SK-N-SH (cell line): ENCODE measurements at regions not wholly inside any gene's neighbourhood (a gene's known extent, or its start where the extent isn't known, plus 50 kb on each side); places are given as distances from the start of the nearest gene placed in this dataset.

Source experiments
- CTCF ChIA-PET: fragments of 300-600, 350-600 bp; formaldehyde crosslinking; extraction: SDS; loops from one replicate; lab custom pipeline; 2021; lab: Yijun Ruan, JAX
- POLR2A ChIA-PET: fragments of 350-600 bp; sonication (Branson Sonifier 250); formaldehyde crosslinking; extraction: SDS; loops from one replicate; lab custom pipeline; 2020; ENCODE audit warnings: antibody characterized with exemption, inconsistent platforms; lab: Yijun Ruan, JAX
- DNase-seq: peaks from one replicate; pipeline ENCODE4 v3.0.0; 2012
- H2AFZ ChIP-seq: fragments of 200-600 bp; sonication (generic); 2 replicates; pipeline ENCODE4 v1.8.1; 2016; ENCODE audit warnings: antibody characterized with exemption, mild to moderate bottlenecking, low read depth
- H3F3A ChIP-seq: fragments of 200-600 bp; sonication (generic); replicated peaks from 2 replicates; pipeline ENCODE3; 2016; ENCODE audit warnings: antibody characterized with exemption, mild to moderate bottlenecking; ENCODE audit not compliant: insufficient read depth
- H3K27ac ChIP-seq, 2 experiments: fragments of 200-500 bp in 1 of 2; fragments of 200-600 bp in 1 of 2; sonication (Bioruptor generic) in 1 of 2; sonication (generic), shearing (Covaris generic) in 1 of 2; 2 replicates each; pipeline versions ENCODE4 v1.5.1 to v1.6.1; 2014 to 2016; ENCODE audit warnings: low read depth in 2 of 2, inconsistent platforms in 1 of 2, low read length in 1 of 2, mild to moderate bottlenecking in 1 of 2, mixed read lengths in 1 of 2
- H3K27me3 ChIP-seq: fragments of 200-600 bp; sonication (generic), shearing (Covaris generic); 2 replicates; pipeline ENCODE4 v1.6.1; 2016; ENCODE audit warnings: mixed run types; ENCODE audit not compliant: insufficient read depth
- H3K36me3 ChIP-seq, 2 experiments: fragments of 200-500 bp in 1 of 2; fragments of 200-600 bp in 1 of 2; sonication (Bioruptor generic) in 1 of 2; sonication (generic) in 1 of 2; replicated peaks in 1 of 2; 2 replicates each; pipeline versions ENCODE3 to v1.5.1; 2014 to 2016; ENCODE audit warnings: low read length in 1 of 2, mild to moderate bottlenecking in 1 of 2; ENCODE audit not compliant: insufficient read depth in 2 of 2, control insufficient read depth in 1 of 2
- H3K4me1 ChIP-seq, 2 experiments: fragments of 200-500 bp in 1 of 2; fragments of 200-600 bp in 1 of 2; sonication (Bioruptor generic) in 1 of 2; sonication (generic), shearing (Covaris generic) in 1 of 2; 2 replicates each; pipeline versions ENCODE4 v1.5.1 to v1.6.1; 2014 to 2016; ENCODE audit warnings: low read depth in 1 of 2, low read length in 1 of 2, mixed run types in 1 of 2; ENCODE audit not compliant: insufficient read depth in 2 of 2, control insufficient read depth in 1 of 2
- H3K4me2 ChIP-seq: fragments of 200-600 bp; sonication (generic), shearing (Covaris generic); 2 replicates; pipeline ENCODE4 v1.6.1; 2017; ENCODE audit warnings: mixed run types
- H3K4me3 ChIP-seq, 2 experiments: fragments of 200-500 bp in 1 of 2; fragments of 200-600 bp in 1 of 2; sonication (Bioruptor generic) in 1 of 2; sonication (generic), shearing (Covaris generic) in 1 of 2; 2 replicates each; pipeline versions ENCODE4 v1.5.1 to v1.8.1; 2014 to 2016; ENCODE audit warnings: low read depth in 2 of 2, inconsistent platforms in 1 of 2, low read length in 1 of 2, mild to moderate bottlenecking in 1 of 2, mixed read lengths in 1 of 2, moderate library complexity in 1 of 2
- H3K79me2 ChIP-seq: fragments of 200-600 bp; sonication (generic); 2 replicates; pipeline ENCODE4 v1.8.1; 2017; ENCODE audit warnings: mild to moderate bottlenecking; ENCODE audit not compliant: insufficient read depth
- H3K9ac ChIP-seq: fragments of 200-600 bp; sonication (generic); 2 replicates; pipeline ENCODE4 v1.6.1; 2017; ENCODE audit warnings: mixed run types
- H3K9me2 ChIP-seq: fragments of 200-600 bp; sonication (generic); 2 replicates; pipeline ENCODE4 v1.6.1; 2017; ENCODE audit warnings: mixed run types
- H3K9me3 ChIP-seq: fragments of 200-600 bp; sonication (generic); 2 replicates; pipeline ENCODE4 v1.6.1; 2017; ENCODE audit warnings: mixed run types, mild to moderate bottlenecking, moderate library complexity
- H4K20me1 ChIP-seq: fragments of 200-600 bp; sonication (generic); 2 replicates; pipeline ENCODE4 v1.6.1; 2017; ENCODE audit warnings: mild to moderate bottlenecking, mixed run types; ENCODE audit not compliant: insufficient read depth
- CHD2 ChIP-seq: fragments of 150-350 bp; IDR thresholded peaks from 2 replicates; pipeline ENCODE4 v1.6.1; 2018; ENCODE audit warnings: low read length; ENCODE audit not compliant: partially characterized antibody
- EP300 ChIP-seq, 2 experiments: IDR thresholded peaks; 2 replicates each; pipeline versions ENCODE4 v1.4.0 to v1.6.1; 2012; ENCODE audit warnings: borderline replicate concordance in 1 of 2, low read depth in 1 of 2, low read length in 1 of 2
- EZH2phosphoT487 ChIP-seq: fragments of 200-600 bp; sonication (generic); IDR thresholded peaks from 2 replicates; pipeline ENCODE4 v1.6.1; 2017; ENCODE audit warnings: low read depth, mixed run types, mild to moderate bottlenecking, antibody characterized with exemption, moderate library complexity, borderline replicate concordance
- FOXJ3 ChIP-seq: sonication (generic); formaldehyde crosslinking; IDR thresholded peaks from 2 replicates; pipeline ENCODE4 v1.5.1; 2020; ENCODE audit warnings: mild to moderate bottlenecking, missing genetic modification reagents
- FOXM1 ChIP-seq: IDR thresholded peaks from 2 replicates; pipeline ENCODE4 v1.4.0; 2012; ENCODE audit warnings: low read depth, mild to moderate bottlenecking
- GABPA ChIP-seq: IDR thresholded peaks from 2 replicates; pipeline ENCODE4 v1.4.0; 2012; ENCODE audit warnings: low read depth, mild to moderate bottlenecking
- GATA2 ChIP-seq: sonication (generic); formaldehyde crosslinking; IDR thresholded peaks from 2 replicates; pipeline ENCODE4 v1.5.0; 2020; ENCODE audit warnings: mild to moderate bottlenecking, missing genetic modification reagents
- JUND ChIP-seq: IDR thresholded peaks from 2 replicates; pipeline ENCODE4 v1.4.0; 2012
- MEF2A ChIP-seq: IDR thresholded peaks from 2 replicates; pipeline ENCODE4 v1.4.0; 2012; ENCODE audit warnings: low read depth, borderline replicate concordance
- NRF1 ChIP-seq: IDR thresholded peaks from 2 replicates; pipeline ENCODE4 v1.6.1; 2012; ENCODE audit warnings: low read depth, mild to moderate bottlenecking, low read length
- POLR2AphosphoS5 ChIP-seq: IDR thresholded peaks from 2 replicates; pipeline ENCODE4 v1.6.1; 2012; ENCODE audit warnings: low read depth, low read length
- RAD21 ChIP-seq: IDR thresholded peaks from 2 replicates; pipeline ENCODE4 v1.6.1; 2012; ENCODE audit warnings: mild to moderate bottlenecking, low read length
- SIN3A ChIP-seq: IDR thresholded peaks from 2 replicates; pipeline ENCODE4 v1.6.1; 2012; ENCODE audit warnings: low read depth, mild to moderate bottlenecking, low read length, moderate library complexity, borderline replicate concordance
- SMC3 ChIP-seq: IDR thresholded peaks from 2 replicates; pipeline ENCODE4 v1.6.1; 2012; ENCODE audit warnings: low read depth, low read length, improper control_type of control experiment
- TCF12 ChIP-seq: IDR thresholded peaks from 2 replicates; pipeline ENCODE4 v1.4.0; 2012
- TEAD4 ChIP-seq: IDR thresholded peaks from 2 replicates; pipeline ENCODE4 v1.4.0; 2012; ENCODE audit warnings: mild to moderate bottlenecking, borderline replicate concordance; ENCODE audit not compliant: insufficient read depth
- WGBS: methylation state at CpG from one replicate; pipeline ENCODE4 v1.1.6; 2017; ENCODE audit warnings: low lambda C conversion rate; 5-methylcytosine and 5-hydroxymethylcytosine counted together
- TF ChIP-seq, protein P1 (sequence below): IDR thresholded peaks from 2 replicates; pipeline ENCODE4 v1.4.0; 2012; ENCODE audit warnings: low read depth, borderline replicate concordance
- TF ChIP-seq, protein P2 (sequence below): IDR thresholded peaks from 2 replicates; pipeline ENCODE4 v1.4.0; 2012; ENCODE audit warnings: low read depth, borderline replicate concordance
- TF ChIP-seq, protein P3 (sequence below): fragments of 150-350 bp; IDR thresholded peaks from 2 replicates; pipeline ENCODE4 v1.6.1; 2017; ENCODE audit warnings: antibody characterized with exemption, low read length, low read depth, borderline replicate concordance
- TF ChIP-seq, protein P4 (sequence below): fragments of 150-350 bp; IDR thresholded peaks from 2 replicates; pipeline ENCODE4 v1.6.1; 2016; ENCODE audit warnings: mild to moderate bottlenecking, low read depth, low read length

DNA sequence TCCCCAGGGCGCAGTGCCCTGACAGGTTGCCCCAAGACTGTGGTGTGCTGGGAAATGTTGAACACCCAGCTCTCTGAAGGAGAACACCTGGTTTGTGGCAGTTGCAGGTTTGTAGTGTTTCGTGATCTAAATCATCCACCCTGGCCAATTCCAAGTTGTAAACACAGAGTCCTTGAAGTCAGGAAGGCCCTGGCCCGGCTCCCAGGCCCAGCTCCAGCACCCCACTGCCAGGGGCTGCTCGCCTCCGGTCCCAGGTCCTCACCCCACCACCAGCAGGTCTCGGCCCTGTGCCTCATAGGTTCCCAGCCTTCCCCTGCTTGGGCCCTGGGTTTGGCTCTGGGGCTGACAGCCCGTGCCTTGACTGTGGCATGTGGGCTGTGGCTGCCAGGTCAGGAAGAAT is 121.4 kb upstream of the MLN start:
- ChIA-PET CTCF (interaction anchor here (1.1 kb wide), 2 partner anchors 23 to 157 kb away, joined by 3 read pairs; no protein-coding TSS in a partner anchor), POLR2A (no interaction called here)
- Histone ChIP-seq H3K4me1 (peaks cover 0 to 2% of the 10 kb centered on the region in 2 experiments; a peak in 1 of 4 replicates), H3K27ac (no peak overlapping the region), H3K9ac (no peak overlapping the region), H3F3A (no peaks in the 10 kb centered on the region), H3K36me3 (no peaks in the 10 kb centered on the region), H3K9me2 (no peaks in the 10 kb centered on the region), H3K79me2 (no peaks in the 10 kb centered on the region), H3K4me3 (no peak overlapping the region), H3K9me3 (no peaks in the 10 kb centered on the region), H3K4me2 (no peak overlapping the region), H4K20me1 (no peaks in the 10 kb centered on the region), H2AFZ (no peak overlapping the region), H3K27me3 (peaks cover 5% of the 10 kb centered on the region; the same call in 1 of the 2 replicates)
- TF ChIP-seq, protein P1, sequence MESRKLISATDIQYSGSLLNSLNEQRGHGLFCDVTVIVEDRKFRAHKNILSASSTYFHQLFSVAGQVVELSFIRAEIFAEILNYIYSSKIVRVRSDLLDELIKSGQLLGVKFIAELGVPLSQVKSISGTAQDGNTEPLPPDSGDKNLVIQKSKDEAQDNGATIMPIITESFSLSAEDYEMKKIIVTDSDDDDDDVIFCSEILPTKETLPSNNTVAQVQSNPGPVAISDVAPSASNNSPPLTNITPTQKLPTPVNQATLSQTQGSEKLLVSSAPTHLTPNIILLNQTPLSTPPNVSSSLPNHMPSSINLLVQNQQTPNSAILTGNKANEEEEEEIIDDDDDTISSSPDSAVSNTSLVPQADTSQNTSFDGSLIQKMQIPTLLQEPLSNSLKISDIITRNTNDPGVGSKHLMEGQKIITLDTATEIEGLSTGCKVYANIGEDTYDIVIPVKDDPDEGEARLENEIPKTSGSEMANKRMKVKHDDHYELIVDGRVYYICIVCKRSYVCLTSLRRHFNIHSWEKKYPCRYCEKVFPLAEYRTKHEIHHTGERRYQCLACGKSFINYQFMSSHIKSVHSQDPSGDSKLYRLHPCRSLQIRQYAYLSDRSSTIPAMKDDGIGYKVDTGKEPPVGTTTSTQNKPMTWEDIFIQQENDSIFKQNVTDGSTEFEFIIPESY, result no peak
- no peak for TF ChIP-seq FOXJ3 (CRISPR knock-in tag)
- TF ChIP-seq SMC3, result no peak
- no peak for TF ChIP-seq MEF2A
- TF ChIP-seq, protein P2, sequence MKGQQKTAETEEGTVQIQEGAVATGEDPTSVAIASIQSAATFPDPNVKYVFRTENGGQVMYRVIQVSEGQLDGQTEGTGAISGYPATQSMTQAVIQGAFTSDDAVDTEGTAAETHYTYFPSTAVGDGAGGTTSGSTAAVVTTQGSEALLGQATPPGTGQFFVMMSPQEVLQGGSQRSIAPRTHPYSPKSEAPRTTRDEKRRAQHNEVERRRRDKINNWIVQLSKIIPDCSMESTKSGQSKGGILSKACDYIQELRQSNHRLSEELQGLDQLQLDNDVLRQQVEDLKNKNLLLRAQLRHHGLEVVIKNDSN, result no peak
- no peak for TF ChIP-seq EZH2phosphoT487
- TF ChIP-seq NRF1, result no peak
- TF ChIP-seq JUND, result no peak
- TF ChIP-seq, protein P3, sequence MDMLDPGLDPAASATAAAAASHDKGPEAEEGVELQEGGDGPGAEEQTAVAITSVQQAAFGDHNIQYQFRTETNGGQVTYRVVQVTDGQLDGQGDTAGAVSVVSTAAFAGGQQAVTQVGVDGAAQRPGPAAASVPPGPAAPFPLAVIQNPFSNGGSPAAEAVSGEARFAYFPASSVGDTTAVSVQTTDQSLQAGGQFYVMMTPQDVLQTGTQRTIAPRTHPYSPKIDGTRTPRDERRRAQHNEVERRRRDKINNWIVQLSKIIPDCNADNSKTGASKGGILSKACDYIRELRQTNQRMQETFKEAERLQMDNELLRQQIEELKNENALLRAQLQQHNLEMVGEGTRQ, result no peak
- no peak for TF ChIP-seq RAD21
- no peak for TF ChIP-seq TCF12
- TF ChIP-seq POLR2AphosphoS5, result no peak
- no peak for TF ChIP-seq SIN3A
- TF ChIP-seq CHD2, result no peak
- no peak for TF ChIP-seq TEAD4
- TF ChIP-seq GABPA, result no peak
- TF ChIP-seq FOXM1, result no peak
- TF ChIP-seq GATA2, result no peak
- TF ChIP-seq EP300 (IDR thresholded peaks at IDR 0.05; ENCODE audit: borderline replicate concordance in 1 of 2, low read depth in 1 of 2, low read length in 1 of 2), result no peak
- TF ChIP-seq, protein P4, sequence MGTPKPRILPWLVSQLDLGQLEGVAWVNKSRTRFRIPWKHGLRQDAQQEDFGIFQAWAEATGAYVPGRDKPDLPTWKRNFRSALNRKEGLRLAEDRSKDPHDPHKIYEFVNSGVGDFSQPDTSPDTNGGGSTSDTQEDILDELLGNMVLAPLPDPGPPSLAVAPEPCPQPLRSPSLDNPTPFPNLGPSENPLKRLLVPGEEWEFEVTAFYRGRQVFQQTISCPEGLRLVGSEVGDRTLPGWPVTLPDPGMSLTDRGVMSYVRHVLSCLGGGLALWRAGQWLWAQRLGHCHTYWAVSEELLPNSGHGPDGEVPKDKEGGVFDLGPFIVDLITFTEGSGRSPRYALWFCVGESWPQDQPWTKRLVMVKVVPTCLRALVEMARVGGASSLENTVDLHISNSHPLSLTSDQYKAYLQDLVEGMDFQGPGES, result no peak
- WGBS, result 62% methylated on average over 5 of the region's 7 CpGs
- DNase-seq, result no peak
